ENCODE measurements at regions not wholly inside any gene's neighbourhood (a gene's known extent, or its start where the extent isn't known, plus 50 kb on each side); places are given as distances from the start of the nearest gene placed in this dataset.
A peak's percentile ranks its signal among the peaks of the same experiment; 100 is the strongest.

- Histone ChIP-seq H3K9me3 (no peaks in the 10 kb centered on the region), H3K4me1 (no peaks in the 10 kb centered on the region), H3K27me3 (no peaks in the 10 kb centered on the region), H3K27ac (no peak overlapping the region), H3K36me3 (no peaks in the 10 kb centered on the region), H3K4me3 (no peak overlapping the region)
- intact Hi-C loops (cut with DNase I) = no loop called here
- ATAC-seq = peak in 1 of 4 donors; percentile 17
- DNase-seq = no peak
- TF ChIP-seq, protein P1, sequence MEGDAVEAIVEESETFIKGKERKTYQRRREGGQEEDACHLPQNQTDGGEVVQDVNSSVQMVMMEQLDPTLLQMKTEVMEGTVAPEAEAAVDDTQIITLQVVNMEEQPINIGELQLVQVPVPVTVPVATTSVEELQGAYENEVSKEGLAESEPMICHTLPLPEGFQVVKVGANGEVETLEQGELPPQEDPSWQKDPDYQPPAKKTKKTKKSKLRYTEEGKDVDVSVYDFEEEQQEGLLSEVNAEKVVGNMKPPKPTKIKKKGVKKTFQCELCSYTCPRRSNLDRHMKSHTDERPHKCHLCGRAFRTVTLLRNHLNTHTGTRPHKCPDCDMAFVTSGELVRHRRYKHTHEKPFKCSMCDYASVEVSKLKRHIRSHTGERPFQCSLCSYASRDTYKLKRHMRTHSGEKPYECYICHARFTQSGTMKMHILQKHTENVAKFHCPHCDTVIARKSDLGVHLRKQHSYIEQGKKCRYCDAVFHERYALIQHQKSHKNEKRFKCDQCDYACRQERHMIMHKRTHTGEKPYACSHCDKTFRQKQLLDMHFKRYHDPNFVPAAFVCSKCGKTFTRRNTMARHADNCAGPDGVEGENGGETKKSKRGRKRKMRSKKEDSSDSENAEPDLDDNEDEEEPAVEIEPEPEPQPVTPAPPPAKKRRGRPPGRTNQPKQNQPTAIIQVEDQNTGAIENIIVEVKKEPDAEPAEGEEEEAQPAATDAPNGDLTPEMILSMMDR (IDR thresholded peaks at IDR 0.05) = no peak
- 89 to 95% methylated on average over 2 of the region's 2 CpGs for WGBS, 2 donors
- FAIRE-seq = no peak
Measured at GRCh38 chr9:3578786-3579185, 53.0 kb upstream of the RFX3 start.

- TF ChIP-seq, protein P1 (IDR thresholded peaks at IDR 0.05) = no peak
- H3K36me3 ChIP-seq = no peaks in the 10 kb centered on the region
- no peaks in the 10 kb centered on the region for H3K4me1 ChIP-seq
- H3K9me3 ChIP-seq = no peaks in the 10 kb centered on the region
- 78 to 81% methylated on average over 7 of the region's 7 CpGs for WGBS, 2 donors
- DNase-seq (peak in 1 of 6 donors; percentile 18), FAIRE-seq (no peak), ATAC-seq (peak in 2 of 4 donors; percentile 43 to 50)
- intact Hi-C loops (cut with DNase I) = no loop called here
- H3K27me3 ChIP-seq = no peaks in the 10 kb centered on the region
- H3K4me3 ChIP-seq = no peak overlapping the region
- no peak overlapping the region for H3K27ac ChIP-seq
Measured at GRCh38 chr9:3576328-3576727, 50.5 kb upstream of the RFX3 start.

DNA sequence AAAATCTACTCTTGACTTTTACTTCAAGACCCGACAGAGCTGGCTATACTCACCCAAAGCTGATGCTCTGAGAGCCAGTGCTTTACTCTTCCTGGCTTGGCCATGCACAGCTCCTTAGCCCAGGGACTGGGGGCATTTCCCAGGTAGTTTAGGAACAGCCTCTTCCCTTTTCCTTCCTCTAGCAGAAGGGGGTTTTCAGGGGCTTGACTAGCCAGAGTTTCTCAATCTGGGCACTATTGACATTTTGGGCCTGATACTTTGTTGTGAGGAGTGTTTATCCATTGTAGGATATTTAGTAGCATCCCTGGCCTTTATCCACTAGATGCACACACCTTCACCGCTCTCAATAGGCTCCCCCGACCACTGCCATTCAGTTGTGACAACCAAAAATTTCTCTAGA lies 50.0 kb upstream of the RFX3 start:
- Histone ChIP-seq H3K27me3 (no peaks in the 10 kb centered on the region), H3K36me3 (no peaks in the 10 kb centered on the region), H3K4me3 (no peak overlapping the region), H3K9me3 (no peaks in the 10 kb centered on the region), H3K27ac (no peak overlapping the region), H3K4me1 (no peaks in the 10 kb centered on the region)
- DNase-seq (no peak), FAIRE-seq (no peak), ATAC-seq (no peak)
- intact Hi-C loops (cut with DNase I) = no loop called here
- TF ChIP-seq, protein P1 (IDR thresholded peaks at IDR 0.05) = no peak
- WGBS, 2 donors = 91 to 93% methylated on average over 3 of the region's 3 CpGs
